Prostate gland (tissue), 2 donors: ENCODE measurements at regions not wholly inside any gene's neighbourhood (a gene's known extent, or its start where the extent isn't known, plus 50 kb on each side); places are given as distances from the start of the nearest gene placed in this dataset.

Source experiments
- CTCF ChIP-seq, 4 experiments: fragments of 200-600 bp in 2 of 4; fragments of 450-650 bp in 2 of 4; sonication (generic) in 2 of 4; IDR thresholded peaks; 1 replicate in 3 of 4; 2 replicates in 1 of 4; pipeline ENCODE4 v1.5.1; 2016 to 2019; ENCODE audit warnings: antibody characterized with exemption in 4 of 4, mild to moderate bottlenecking in 2 of 4, moderate library complexity in 2 of 4
- POLR2A ChIP-seq: fragments of 450-650 bp; IDR thresholded peaks from one replicate; pipeline ENCODE4 v1.6.1; 2016; ENCODE audit warnings: antibody characterized with exemption, mild to moderate bottlenecking

- TF ChIP-seq CTCF (IDR thresholded peaks at IDR 0.05) (no peak), POLR2A (no peak)
Measured at GRCh38 chr13:104485571-104485970, 1419.4 kb upstream of the SLC10A2 start.
